Neural progenitor cell (in vitro differentiated cells): ENCODE measurements at regions not wholly inside any gene's neighbourhood (a gene's known extent, or its start where the extent isn't known, plus 50 kb on each side); places are given as distances from the start of the nearest gene placed in this dataset.

Experiments
- DNase-seq: peaks from one replicate; pipeline ENCODE4 v3.0.0-alpha.2; 2016; ENCODE audit warnings: low spot score
- H2AFZ ChIP-seq: fragments of 200-600 bp; sonication (generic); replicated peaks from 2 replicates; pipeline ENCODE4 v1.6.1; 2016; ENCODE audit warnings: antibody characterized with exemption
- H3F3A ChIP-seq: fragments of 200-600 bp; sonication (generic); 2 replicates; pipeline ENCODE4 v1.6.1; 2016; ENCODE audit warnings: antibody characterized with exemption, low read depth
- H3K27ac ChIP-seq: fragments of 200-600 bp; sonication (generic); 2 replicates; pipeline ENCODE4 v1.5.1; 2016; ENCODE audit warnings: mild to moderate bottlenecking
- H3K27me3 ChIP-seq: fragments of 200-600 bp; sonication (generic); 2 replicates; pipeline ENCODE4 v1.6.1; 2016; ENCODE audit warnings: mild to moderate bottlenecking, moderate library complexity
- H3K36me3 ChIP-seq: fragments of 200-600 bp; sonication (generic); 2 replicates; pipeline ENCODE4 v1.5.1; 2016
- H3K4me1 ChIP-seq: fragments of 200-600 bp; sonication (generic); 2 replicates; pipeline ENCODE4 v1.6.1; 2016; ENCODE audit warnings: mixed run types
- H3K4me2 ChIP-seq: fragments of 200-600 bp; sonication (generic); 2 replicates; pipeline ENCODE4 v1.6.1; 2016
- H3K4me3 ChIP-seq: fragments of 200-600 bp; sonication (generic); 2 replicates; pipeline ENCODE4 v1.5.1; 2016
- H3K79me2 ChIP-seq: fragments of 200-600 bp; sonication (generic); 2 replicates; pipeline ENCODE4 v1.6.1; 2016; ENCODE audit warnings: low read depth
- H3K9ac ChIP-seq: fragments of 200-600 bp; sonication (generic); 2 replicates; pipeline ENCODE4 v1.6.1; 2016
- H3K9me3 ChIP-seq: fragments of 200-600 bp; sonication (generic); 2 replicates; pipeline ENCODE4 v1.5.1; 2016; ENCODE audit warnings: low read depth
- H4K20me1 ChIP-seq: fragments of 200-600 bp; sonication (generic); 2 replicates; pipeline ENCODE4 v1.6.1; 2016; ENCODE audit warnings: low read depth
- H3K27ac Mint-ChIP-seq: 3 replicates; pipeline ENCODE4 v1.8.0; 2021; ENCODE audit warnings: mixed read lengths
- H3K27me3 Mint-ChIP-seq: 2 replicates; pipeline ENCODE4 v1.8.0; 2022; ENCODE audit warnings: low read depth, mild to moderate bottlenecking, inconsistent platforms, moderate library complexity, mixed read lengths; ENCODE audit not compliant: insufficient read depth
- H3K36me3 Mint-ChIP-seq: 3 replicates; pipeline ENCODE4 v1.8.0; 2021; ENCODE audit warnings: mixed read lengths
- H3K4me1 Mint-ChIP-seq: 3 replicates; pipeline ENCODE4 v1.8.0; 2021; ENCODE audit warnings: mixed read lengths
- H3K4me3 Mint-ChIP-seq: 3 replicates; pipeline ENCODE4 v1.8.0; 2021; ENCODE audit warnings: mild to moderate bottlenecking, moderate library complexity, mixed read lengths
- H3K9me3 Mint-ChIP-seq: 3 replicates; pipeline ENCODE4 v1.8.0; 2020; ENCODE audit warnings: mixed read lengths
- CTCF ChIP-seq: fragments of 200-600 bp; sonication (generic); IDR thresholded peaks from 2 replicates; pipeline ENCODE4 v1.5.1; 2017; ENCODE audit warnings: antibody characterized with exemption, mild to moderate bottlenecking
- EZH2 ChIP-seq: fragments of 200-600 bp; sonication (generic); IDR thresholded peaks from 2 replicates; pipeline ENCODE4 v1.6.1; 2017; ENCODE audit warnings: antibody characterized with exemption, mild to moderate bottlenecking, moderate library complexity
- EZH2phosphoT487 ChIP-seq: fragments of 200-600 bp; sonication (generic); IDR thresholded peaks from 2 replicates; pipeline ENCODE4 v1.6.1; 2017; ENCODE audit warnings: antibody characterized with exemption

DNA sequence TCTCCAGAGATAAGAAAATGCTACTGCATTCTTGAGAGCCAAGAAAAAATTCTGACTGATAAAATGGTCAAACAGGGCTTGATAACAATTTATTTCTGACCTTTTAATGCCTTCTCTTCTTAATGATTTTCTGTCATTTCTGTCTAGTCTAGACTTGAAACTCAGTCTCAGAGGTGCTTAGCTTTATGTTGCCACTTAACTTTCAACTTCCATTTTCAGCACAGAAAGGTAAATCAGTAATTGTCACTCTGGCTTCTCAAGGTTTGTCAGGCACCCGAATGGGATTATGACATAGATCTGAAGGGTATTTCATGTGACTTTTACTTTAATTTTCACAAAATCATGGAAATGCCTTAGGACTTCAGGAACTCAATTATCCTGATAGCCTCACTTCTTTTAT lies 155.4 kb upstream of the GBE1 start:
- Histone ChIP-seq H3K79me2 (no peaks in the 10 kb centered on the region), H3F3A (no peaks in the 10 kb centered on the region), H3K9ac (no peak overlapping the region), H3K4me1 (peaks cover 16% of the 10 kb centered on the region), H3K36me3 (no peaks in the 10 kb centered on the region), H3K4me2 (no peak overlapping the region), H3K27me3 (no peaks in the 10 kb centered on the region), H3K4me3 (no peak overlapping the region), H4K20me1 (no peaks in the 10 kb centered on the region), H3K27ac (no peak overlapping the region), H3K9me3 (no peaks in the 10 kb centered on the region), H2AFZ (no peak overlapping the region)
- no peaks in the 10 kb centered on the region for H3K27me3 Mint-ChIP-seq
- peaks cover 3% of the 10 kb centered on the region for H3K36me3 Mint-ChIP-seq
- DNase-seq, result no peak
- no peak overlapping the region for H3K4me3 Mint-ChIP-seq
- H3K4me1 Mint-ChIP-seq, result peaks cover 22% of the 10 kb centered on the region
- peaks cover 15% of the 10 kb centered on the region for H3K9me3 Mint-ChIP-seq
- no peak for TF ChIP-seq CTCF
- TF ChIP-seq EZH2phosphoT487, result no peak
- TF ChIP-seq EZH2, result no peak
- no peak overlapping the region for H3K27ac Mint-ChIP-seq

- Histone ChIP-seq H2AFZ (no peak overlapping the region), H3K36me3 (no peaks in the 10 kb centered on the region), H3K27ac (no peak overlapping the region), H3K4me1 (no peaks in the 10 kb centered on the region), H3K4me2 (no peak overlapping the region), H3K79me2 (no peaks in the 10 kb centered on the region), H3F3A (no peaks in the 10 kb centered on the region), H4K20me1 (no peaks in the 10 kb centered on the region), H3K9me3 (no peaks in the 10 kb centered on the region), H3K27me3 (no peaks in the 10 kb centered on the region), H3K9ac (no peak overlapping the region), H3K4me3 (no peak overlapping the region)
- H3K27ac Mint-ChIP-seq, result no peak overlapping the region
- no peak for DNase-seq
- no peaks in the 10 kb centered on the region for H3K36me3 Mint-ChIP-seq
- H3K27me3 Mint-ChIP-seq, result no peaks in the 10 kb centered on the region
- no peak overlapping the region for H3K4me3 Mint-ChIP-seq
- peaks cover 6% of the 10 kb centered on the region for H3K4me1 Mint-ChIP-seq
- peaks cover 13% of the 10 kb centered on the region for H3K9me3 Mint-ChIP-seq
- TF ChIP-seq CTCF (no peak), EZH2 (no peak), EZH2phosphoT487 (no peak)
Measured at GRCh38 chr3:81913886-81914663, 152.6 kb upstream of the GBE1 start.

DNA sequence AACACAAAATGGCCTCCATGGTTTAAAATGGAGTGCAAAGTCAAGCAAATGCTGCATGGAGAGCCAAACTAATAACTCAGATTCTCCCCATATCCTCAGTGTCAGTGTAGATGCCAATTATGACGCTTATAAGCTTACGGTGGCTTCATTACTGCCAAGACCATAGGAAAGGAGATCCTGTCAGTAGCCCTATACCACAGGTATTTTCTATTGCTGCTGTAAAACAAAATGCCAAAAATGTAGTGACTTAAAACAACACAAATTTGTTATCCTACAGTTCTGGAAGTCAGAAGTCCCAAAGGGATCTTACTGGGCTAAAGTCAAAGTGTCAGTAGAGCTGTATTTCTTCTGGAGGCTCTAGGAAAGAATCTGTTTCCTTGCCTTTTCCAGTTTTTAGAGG lies 149.8 kb upstream of the GBE1 start:
- no peaks in the 10 kb centered on the region for H3K27me3 ChIP-seq
- peak overlapping the region; percentile 51 for H2AFZ ChIP-seq
- DNase-seq, result no peak
- H3K9me3 ChIP-seq, result no peaks in the 10 kb centered on the region
- Mint-ChIP-seq H3K4me3 (no peak overlapping the region), H3K36me3 (no peaks in the 10 kb centered on the region), H3K27ac (no peak overlapping the region), H3K9me3 (peaks cover 7% of the 10 kb centered on the region), H3K27me3 (no peaks in the 10 kb centered on the region), H3K4me1 (peaks cover 6% of the 10 kb centered on the region)
- no peak overlapping the region for H3K9ac ChIP-seq
- no peaks in the 10 kb centered on the region for H3K36me3 ChIP-seq
- no peaks in the 10 kb centered on the region for H4K20me1 ChIP-seq
- H3K27ac ChIP-seq, result no peak overlapping the region
- H3K4me3 ChIP-seq, result no peak overlapping the region
- no peaks in the 10 kb centered on the region for H3K4me1 ChIP-seq
- H3K79me2 ChIP-seq, result no peaks in the 10 kb centered on the region
- no peak overlapping the region for H3K4me2 ChIP-seq
- H3F3A ChIP-seq, result no peaks in the 10 kb centered on the region
- no peak for TF ChIP-seq EZH2phosphoT487
- TF ChIP-seq EZH2, result no peak
- TF ChIP-seq CTCF, result no peak
